ENCODE measurements at regions not wholly inside any gene's neighbourhood (a gene's known extent, or its start where the extent isn't known, plus 50 kb on each side); places are given as distances from the start of the nearest gene placed in this dataset.

DNA sequence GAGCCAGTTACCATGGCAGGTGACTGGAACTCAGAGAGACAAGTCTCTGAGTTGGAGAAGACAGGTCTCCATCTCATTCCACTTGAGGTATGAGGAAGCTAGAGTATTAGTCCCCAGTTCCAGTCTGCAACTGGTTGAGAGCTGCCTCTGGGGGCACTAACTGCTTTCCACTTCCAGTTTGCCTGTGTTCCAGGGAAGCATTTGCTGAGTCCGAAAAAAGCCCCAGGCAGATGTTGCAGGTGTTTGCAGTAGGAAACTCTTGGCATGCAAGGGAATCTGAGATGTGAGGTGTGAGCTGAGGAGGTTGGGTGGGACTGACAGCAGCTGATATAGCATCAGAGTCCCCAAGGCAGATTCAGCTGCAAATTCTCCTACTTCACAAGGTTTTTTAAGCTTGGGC is 272.2 kb upstream of the CASK start:
- TF ChIP-seq, protein P1, sequence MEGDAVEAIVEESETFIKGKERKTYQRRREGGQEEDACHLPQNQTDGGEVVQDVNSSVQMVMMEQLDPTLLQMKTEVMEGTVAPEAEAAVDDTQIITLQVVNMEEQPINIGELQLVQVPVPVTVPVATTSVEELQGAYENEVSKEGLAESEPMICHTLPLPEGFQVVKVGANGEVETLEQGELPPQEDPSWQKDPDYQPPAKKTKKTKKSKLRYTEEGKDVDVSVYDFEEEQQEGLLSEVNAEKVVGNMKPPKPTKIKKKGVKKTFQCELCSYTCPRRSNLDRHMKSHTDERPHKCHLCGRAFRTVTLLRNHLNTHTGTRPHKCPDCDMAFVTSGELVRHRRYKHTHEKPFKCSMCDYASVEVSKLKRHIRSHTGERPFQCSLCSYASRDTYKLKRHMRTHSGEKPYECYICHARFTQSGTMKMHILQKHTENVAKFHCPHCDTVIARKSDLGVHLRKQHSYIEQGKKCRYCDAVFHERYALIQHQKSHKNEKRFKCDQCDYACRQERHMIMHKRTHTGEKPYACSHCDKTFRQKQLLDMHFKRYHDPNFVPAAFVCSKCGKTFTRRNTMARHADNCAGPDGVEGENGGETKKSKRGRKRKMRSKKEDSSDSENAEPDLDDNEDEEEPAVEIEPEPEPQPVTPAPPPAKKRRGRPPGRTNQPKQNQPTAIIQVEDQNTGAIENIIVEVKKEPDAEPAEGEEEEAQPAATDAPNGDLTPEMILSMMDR (IDR thresholded peaks at IDR 0.05 in 4 of 5, conservative IDR thresholded peaks at IDR 0.05 in 1 of 5) = no peak
- TF ChIP-seq POLR2A (IDR thresholded peaks at IDR 0.05) = no peak
